ENCODE measurements at regions not wholly inside any gene's neighbourhood (a gene's known extent, or its start where the extent isn't known, plus 50 kb on each side); places are given as distances from the start of the nearest gene placed in this dataset.

- no peak for TF ChIP-seq POLR2AphosphoS5 (IDR thresholded peaks at IDR 0.05)
- TF ChIP-seq CTCF (IDR thresholded peaks at IDR 0.05 in 8 of 11, conservative IDR thresholded peaks at IDR 0.05 in 3 of 11), result no peak
Measured at GRCh38 chr6:118748311-118749062, 97.1 kb upstream of the CEP85L start.
